ENCODE measurements at regions not wholly inside any gene's neighbourhood (a gene's known extent, or its start where the extent isn't known, plus 50 kb on each side); places are given as distances from the start of the nearest gene placed in this dataset.

DNA sequence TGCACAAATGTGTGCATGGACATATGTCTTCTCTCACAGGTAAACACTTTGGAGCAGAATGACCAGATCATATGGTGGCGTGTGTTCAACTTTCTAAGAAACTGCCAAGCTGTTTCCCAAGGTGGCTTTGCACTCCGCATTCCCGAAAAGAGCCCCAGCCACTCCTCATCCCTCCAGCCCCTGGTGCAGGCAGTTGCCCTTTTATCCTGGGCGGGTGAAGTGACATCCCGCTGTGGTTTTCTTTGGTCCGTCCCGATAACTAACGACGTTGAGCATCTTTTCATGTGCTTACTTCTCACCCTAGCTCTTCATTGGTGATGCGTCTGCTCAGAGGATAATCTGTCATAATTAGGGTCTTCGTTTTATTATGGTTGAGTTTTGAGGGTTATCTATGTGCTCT lies 612.5 kb downstream of the MATN1 start:
- TF ChIP-seq, protein P1, sequence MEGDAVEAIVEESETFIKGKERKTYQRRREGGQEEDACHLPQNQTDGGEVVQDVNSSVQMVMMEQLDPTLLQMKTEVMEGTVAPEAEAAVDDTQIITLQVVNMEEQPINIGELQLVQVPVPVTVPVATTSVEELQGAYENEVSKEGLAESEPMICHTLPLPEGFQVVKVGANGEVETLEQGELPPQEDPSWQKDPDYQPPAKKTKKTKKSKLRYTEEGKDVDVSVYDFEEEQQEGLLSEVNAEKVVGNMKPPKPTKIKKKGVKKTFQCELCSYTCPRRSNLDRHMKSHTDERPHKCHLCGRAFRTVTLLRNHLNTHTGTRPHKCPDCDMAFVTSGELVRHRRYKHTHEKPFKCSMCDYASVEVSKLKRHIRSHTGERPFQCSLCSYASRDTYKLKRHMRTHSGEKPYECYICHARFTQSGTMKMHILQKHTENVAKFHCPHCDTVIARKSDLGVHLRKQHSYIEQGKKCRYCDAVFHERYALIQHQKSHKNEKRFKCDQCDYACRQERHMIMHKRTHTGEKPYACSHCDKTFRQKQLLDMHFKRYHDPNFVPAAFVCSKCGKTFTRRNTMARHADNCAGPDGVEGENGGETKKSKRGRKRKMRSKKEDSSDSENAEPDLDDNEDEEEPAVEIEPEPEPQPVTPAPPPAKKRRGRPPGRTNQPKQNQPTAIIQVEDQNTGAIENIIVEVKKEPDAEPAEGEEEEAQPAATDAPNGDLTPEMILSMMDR (IDR thresholded peaks at IDR 0.05): no peak
- TF ChIP-seq POLR2A (IDR thresholded peaks at IDR 0.05; ENCODE audit: low read depth) (no peak), POLR2AphosphoS5 (IDR thresholded peaks at IDR 0.05) (no peak)

Data from esophagus muscularis mucosa (tissue), 3 donors.